ENCODE measurements at regions not wholly inside any gene's neighbourhood (a gene's known extent, or its start where the extent isn't known, plus 50 kb on each side); places are given as distances from the start of the nearest gene placed in this dataset.

DNA sequence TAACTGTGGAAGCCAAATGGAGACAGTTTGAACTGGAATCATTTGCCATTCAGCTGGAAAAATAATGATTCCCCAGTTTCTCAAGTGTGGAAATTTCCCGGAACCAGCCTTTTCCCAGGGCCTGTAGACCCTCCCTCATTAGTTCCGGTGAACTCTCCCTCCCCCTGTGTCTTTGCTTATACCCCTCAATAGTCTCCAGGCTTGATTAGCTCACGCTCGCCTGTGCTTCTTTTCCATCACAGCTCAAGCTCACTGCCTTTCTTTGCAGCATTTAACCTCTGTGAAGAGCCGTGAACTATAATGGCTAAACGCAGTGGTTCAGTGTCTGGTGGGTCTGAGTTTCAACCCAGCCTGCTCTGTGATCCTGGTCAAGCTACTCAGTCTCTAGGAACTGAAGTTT lies 690.8 kb downstream of the INHBA start:
- no peak for TF ChIP-seq FOXJ3 (CRISPR knock-in tag; IDR thresholded peaks at IDR 0.05)
- TF ChIP-seq EP300 (IDR thresholded peaks at IDR 0.05; ENCODE audit: borderline replicate concordance in 1 of 2, low read depth in 1 of 2, low read length in 1 of 2) = no peak
- no peak for TF ChIP-seq EZH2phosphoT487 (IDR thresholded peaks at IDR 0.05; ENCODE audit: borderline replicate concordance, low read depth)
- TF ChIP-seq CHD2 (IDR thresholded peaks at IDR 0.05; ENCODE audit: low read length, partially characterized antibody) = no peak
- TF ChIP-seq CTCF (IDR thresholded peaks at IDR 0.05) = no peak
- TF ChIP-seq POLR2AphosphoS5 (IDR thresholded peaks at IDR 0.05; ENCODE audit: low read depth, low read length) = no peak
- no peak for TF ChIP-seq MAX (IDR thresholded peaks at IDR 0.05; ENCODE audit: low read depth)
- TF ChIP-seq YY1 (IDR thresholded peaks at IDR 0.05; ENCODE audit: low read depth) = no peak

Data from SK-N-SH (cell line).